Spleen (tissue), 11 donors: ENCODE measurements at regions not wholly inside any gene's neighbourhood (a gene's known extent, or its start where the extent isn't known, plus 50 kb on each side); places are given as distances from the start of the nearest gene placed in this dataset.
"Not testable (repeated sequence)": the region's sequence is repeated elsewhere in the genome, so short reads cannot be mapped to it uniquely, and the experiment has no call there.

Source experiments
- DNase-seq: peaks from one replicate; pipeline ENCODE4 v3.0.0-alpha.2; 2020
- H3K27ac ChIP-seq, 8 donors: fragments of 200-600 bp; sonication (generic) in 7 of 8; 1 replicate in 4 of 8; 2 replicates in 4 of 8; pipeline versions ENCODE4 v1.5.0 to v1.8.0; 2016 to 2021; ENCODE audit warnings: inconsistent platforms in 4 of 8, mild to moderate bottlenecking in 4 of 8, moderate library complexity in 1 of 8
- H3K27me3 ChIP-seq, 7 donors: fragments of 200-600 bp; sonication (generic) in 6 of 7; replicated peaks in 1 of 7; 1 replicate in 4 of 7; 2 replicates in 3 of 7; pipeline versions ENCODE4 v1.5.0 to v1.8.0; 2016 to 2021; ENCODE audit warnings: inconsistent platforms in 3 of 7, mild to moderate bottlenecking in 1 of 7
- H3K36me3 ChIP-seq, 6 donors: fragments of 200-600 bp; sonication (generic) in 5 of 6; 1 replicate in 4 of 6; 2 replicates in 2 of 6; pipeline versions ENCODE4 v1.5.0 to v1.8.0; 2016 to 2021; ENCODE audit warnings: inconsistent platforms in 2 of 6
- H3K4me1 ChIP-seq, 6 donors: fragments of 200-600 bp; sonication (generic) in 5 of 6; 1 replicate in 3 of 6; 2 replicates in 3 of 6; pipeline versions ENCODE4 v1.5.0 to v1.8.0; 2016 to 2021; ENCODE audit warnings: inconsistent platforms in 3 of 6
- H3K4me3 ChIP-seq, 8 donors: fragments of 200-600 bp; sonication (generic) in 7 of 8; 1 replicate in 4 of 8; 2 replicates in 4 of 8; pipeline versions ENCODE4 v1.5.0 to v1.8.0; 2016 to 2021; ENCODE audit warnings: inconsistent platforms in 4 of 8, mild to moderate bottlenecking in 4 of 8, moderate library complexity in 2 of 8
- H3K9me3 ChIP-seq, 8 donors: fragments of 200-600 bp; sonication (generic) in 7 of 8; 1 replicate in 4 of 8; 2 replicates in 4 of 8; pipeline versions ENCODE4 v1.5.0 to v1.8.0; 2016 to 2021; ENCODE audit warnings: inconsistent platforms in 4 of 8
- CTCF ChIP-seq, 11 experiments: fragments of 200-600 bp in 7 of 11; fragments of 450-650 bp in 4 of 11; sonication (generic) in 4 of 11; IDR thresholded peaks in 8 of 11; conservative IDR thresholded peaks in 3 of 11; 1 replicate in 7 of 11; 2 replicates in 4 of 11; pipeline versions ENCODE4 v1.4.0 to v1.8.0; 2016 to 2021; ENCODE audit warnings: antibody characterized with exemption in 11 of 11, inconsistent platforms in 4 of 11, mild to moderate bottlenecking in 1 of 11
- POLR2A ChIP-seq, 3 donors: fragments of 450-650 bp; IDR thresholded peaks; one replicate each; pipeline ENCODE4 v1.5.1; 2017; ENCODE audit warnings: antibody characterized with exemption in 3 of 3, mild to moderate bottlenecking in 1 of 3
- POLR2AphosphoS5 ChIP-seq, 3 donors: sonication (generic); formaldehyde crosslinking; IDR thresholded peaks; one replicate each; pipeline ENCODE4 v1.5.1; 2017; ENCODE audit warnings: antibody characterized with exemption in 3 of 3
- WGBS, 5 donors: extraction: QIAGEN DNeasy Blood & Tissue Kit in 3 of 5; methylation state at CpG; one replicate each; pipeline versions ENCODE4 v1.1.5 to v1.1.7; 2013 to 2018; 5-methylcytosine and 5-hydroxymethylcytosine counted together
- intact Hi-C: fragments of 100-400 bp; cut with DNase I; formaldehyde crosslinking; loops from one replicate; pipeline ENCODE4 v1.15.0; 2023; ENCODE audit warnings: low total_unique reads
- donor health status: healthy with polysubstance abuse.
- donor health status: DM: no; HTN: no; CAD: no; lungs with moderate emphysema.
- donor health status: DM: no; HTN: no; CAD: no.
- donor health status: Bipolar disorder and iron deficiency.
- donor health status: healthy.
- donor health status: DM: no; HTN: no; CAD: no.
- donor health status: DM: yes; HTN: yes; CAD: no.

- Histone ChIP-seq H3K4me1 (peaks cover 0 to 24% (median 7%) of the 10 kb centered on the region in 6 donors), H3K27me3 (no peaks in the 10 kb centered on the region), H3K9me3 (peaks cover 0 to 4% (median 0%) of the 10 kb centered on the region in 8 donors), H3K36me3 (no peaks in the 10 kb centered on the region), H3K4me3 (peak overlapping the region; percentile 27 to 72 (median 38)), H3K27ac (peak overlapping the region; percentile 43 to 79 (median 73))
- intact Hi-C loops: no loop called here
- WGBS, 5 donors: 29 to 48% (median 35%) methylated on average over 10 of the region's 10 CpGs
- TF ChIP-seq POLR2AphosphoS5 (IDR thresholded peaks at IDR 0.05): no peak
- no peak for TF ChIP-seq POLR2A (IDR thresholded peaks at IDR 0.05)
- TF ChIP-seq CTCF (IDR thresholded peaks at IDR 0.05 in 8 of 11, conservative IDR thresholded peaks at IDR 0.05 in 3 of 11): no peak
- no peak for DNase-seq
These were observed 575.8 kb downstream of the DACH1 start for GRCh38 chr13:71290963-71291841.

- H3K4me3 ChIP-seq, H3K27me3 ChIP-seq, intact Hi-C loops, H3K36me3 ChIP-seq, DNase-seq, H3K9me3 ChIP-seq: not testable (repeated sequence)
- Histone ChIP-seq H3K4me1 (peaks cover 0 to 24% (median 7%) of the 10 kb centered on the region in 6 donors), H3K27ac (peak overlapping the region in 1 of 8 donors; percentile 79)
- WGBS, 5 donors: 81 to 95% (median 92%) methylated on average over 3 of the region's 3 CpGs
These were observed 577.0 kb downstream of the DACH1 start for GRCh38 chr13:71289980-71290379.

GRCh38 chr13:71285700-71286099 lies 581.3 kb downstream of the DACH1 start:
- intact Hi-C loops: no loop called here
- DNase-seq: no peak
- 65 to 100% (median 94%) methylated on average over 1 of the region's 1 CpG for WGBS, 5 donors
- Histone ChIP-seq H3K27ac (no peak overlapping the region), H3K4me1 (peaks cover 0 to 5% (median 0%) of the 10 kb centered on the region in 6 donors), H3K9me3 (peaks cover 0 to 4% (median 0%) of the 10 kb centered on the region in 8 donors), H3K27me3 (no peaks in the 10 kb centered on the region), H3K4me3 (no peak overlapping the region), H3K36me3 (no peaks in the 10 kb centered on the region)
- TF ChIP-seq CTCF (IDR thresholded peaks at IDR 0.05 in 8 of 11, conservative IDR thresholded peaks at IDR 0.05 in 3 of 11) (peak in 4 of 11 experiments; percentile 6 to 32 (median 19)), POLR2AphosphoS5 (IDR thresholded peaks at IDR 0.05) (no peak)

GRCh38 chr13:71278512-71278911 lies 588.5 kb downstream of the DACH1 start:
- DNase-seq: no peak
- intact Hi-C loops: no loop called here
- H3K4me3 ChIP-seq: no peak overlapping the region
- H3K36me3 ChIP-seq: no peaks in the 10 kb centered on the region
- TF ChIP-seq POLR2AphosphoS5 (IDR thresholded peaks at IDR 0.05) (no peak), CTCF (IDR thresholded peaks at IDR 0.05 in 8 of 11, conservative IDR thresholded peaks at IDR 0.05 in 3 of 11) (no peak), POLR2A (IDR thresholded peaks at IDR 0.05) (no peak)
- H3K27me3 ChIP-seq: no peaks in the 10 kb centered on the region
- no peaks in the 10 kb centered on the region for H3K9me3 ChIP-seq
- peaks cover 0 to 7% (median 0%) of the 10 kb centered on the region in 6 donors for H3K4me1 ChIP-seq
- 82 to 90% (median 90%) methylated on average over 2 of the region's 2 CpGs for WGBS, 5 donors
- no peak overlapping the region for H3K27ac ChIP-seq
